GM13977 (cell line): ENCODE measurements at regions not wholly inside any gene's neighbourhood (a gene's known extent, or its start where the extent isn't known, plus 50 kb on each side); places are given as distances from the start of the nearest gene placed in this dataset.
"Not testable (repeated sequence)": the region's sequence is repeated elsewhere in the genome, so short reads cannot be mapped to it uniquely, and the experiment has no call there.

Experiments
- DNase-seq: peaks from one replicate; pipeline ENCODE4 v3.0.0; 2012; ENCODE audit warnings: low spot score
- CTCF ChIP-seq: IDR thresholded peaks from 2 replicates; pipeline ENCODE4 v1.5.1; 2012; ENCODE audit warnings: mild to moderate bottlenecking, control low read depth; ENCODE audit not compliant: insufficient read depth; ENCODE audit errors: extremely low read depth, missing control alignments
- in situ Hi-C: fragments of 300-500 bp; cut with MboI; formaldehyde crosslinking; loops from one replicate; pipeline ENCODE4 v1.12.0; 2022; ENCODE audit warnings: low sequenced_read_pairs, low pct_unique_long_range_greater_than_20kb, mixed read lengths, inconsistent platforms; ENCODE audit not compliant: unreplicated experiment

- no peak for TF ChIP-seq CTCF
- in situ Hi-C loops, result no loop called here
- DNase-seq, result no peak
Measured at GRCh38 chr7:24436131-24436920, 136.9 kb upstream of the PALS2 start.

DNA sequence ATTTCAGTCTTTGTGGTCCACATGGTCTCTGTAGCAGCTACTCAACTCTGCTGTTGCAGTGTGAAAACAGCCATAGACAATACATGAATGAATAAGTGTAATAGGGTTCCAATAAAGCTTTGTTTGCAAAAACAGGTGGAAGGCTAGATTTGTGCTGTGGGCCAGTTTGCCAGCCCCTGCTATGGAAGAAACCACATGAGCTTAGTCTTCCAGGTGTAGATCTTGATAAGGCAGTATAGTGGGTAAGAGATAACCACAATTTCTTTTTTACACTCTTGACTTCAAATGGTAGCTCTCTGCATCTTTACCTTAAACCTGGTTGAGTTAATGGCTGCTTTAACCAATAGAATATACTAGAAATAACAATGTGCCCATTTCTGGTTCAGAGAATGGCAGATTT is 135.0 kb upstream of the PALS2 start:
- DNase-seq, result no peak
- no peak for TF ChIP-seq CTCF
- in situ Hi-C loops, result no loop called here

GRCh38 chr7:24439104-24439503 is 134.1 kb upstream of the PALS2 start:
- DNase-seq, in situ Hi-C loops: not testable (repeated sequence)

- peak; percentile 28 for DNase-seq
- TF ChIP-seq CTCF, result no peak
- in situ Hi-C loops, result no loop called here
Measured at GRCh38 chr7:24440892-24441291, 132.4 kb upstream of the PALS2 start.

- TF ChIP-seq CTCF, result no peak
- DNase-seq, result no peak
- in situ Hi-C loops, result no loop called here
Measured at GRCh38 chr7:24441314-24442027, 131.8 kb upstream of the PALS2 start.

DNA sequence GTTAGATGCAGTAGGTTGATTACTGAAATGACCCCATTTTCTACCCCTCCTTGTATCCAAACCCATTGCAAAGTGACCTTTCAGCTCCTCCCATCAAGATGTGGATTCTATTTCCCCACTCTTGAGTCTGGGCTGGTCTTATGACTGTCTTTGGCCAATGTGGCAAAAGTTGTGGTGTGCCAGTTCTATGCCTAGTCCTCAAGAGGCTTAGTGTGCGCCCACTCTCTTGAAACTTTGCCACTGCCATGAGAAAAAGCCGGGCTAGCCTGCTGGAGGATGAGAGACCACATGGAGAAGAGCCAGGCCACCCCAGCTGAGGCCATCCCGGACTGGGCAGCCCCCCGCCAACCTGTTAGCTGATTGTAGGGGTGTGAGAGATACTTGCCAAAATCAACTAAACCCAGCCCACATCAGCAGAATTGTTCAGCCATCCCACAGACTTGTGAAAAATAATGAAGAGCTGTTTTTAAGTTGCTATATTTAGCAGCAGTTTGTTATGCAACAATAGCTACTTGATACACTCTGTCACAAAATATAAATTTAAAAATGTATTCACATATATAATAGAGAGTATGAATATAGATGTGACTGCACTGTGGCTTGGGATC is 131.0 kb upstream of the PALS2 start:
- TF ChIP-seq CTCF, result no peak
- DNase-seq, result no peak
- in situ Hi-C loops, result no loop called here
